GM18870 (cell line): ENCODE measurements at regions not wholly inside any gene's neighbourhood (a gene's known extent, or its start where the extent isn't known, plus 50 kb on each side); places are given as distances from the start of the nearest gene placed in this dataset.

Source experiments
- ATAC-seq: cut with Tn5 transposase; IDR thresholded peaks from one replicate; pipeline ENCODE4 v1.9.1; 2021; ENCODE audit warnings: moderate library complexity; ENCODE audit not compliant: unreplicated experiment

- ATAC-seq: no peak
Observed at GRCh38 chr6:121499666-121500065, 64.2 kb downstream of the GJA1 start.

DNA sequence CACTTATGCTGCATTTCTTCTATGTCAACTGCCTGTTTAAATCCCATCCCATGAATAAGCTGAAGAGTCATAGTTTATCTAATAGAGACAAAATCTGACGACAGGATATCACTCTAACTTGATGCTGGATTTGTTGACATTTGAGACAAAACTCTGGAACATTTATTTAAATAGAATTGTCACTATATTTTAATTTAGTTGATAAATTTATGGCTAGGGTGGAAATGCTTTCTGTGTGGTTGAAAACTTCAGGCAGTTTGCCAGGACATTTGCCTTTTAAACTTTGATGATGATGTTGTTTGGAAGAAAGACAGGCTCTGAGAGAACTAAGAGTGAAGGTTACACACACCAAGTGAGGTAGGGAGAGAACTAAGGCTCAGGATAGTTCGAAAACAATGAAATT, 68.1 kb downstream of the GJA1 start:
- no peak for ATAC-seq

GRCh38 chr6:121504227-121504626, 68.8 kb downstream of the GJA1 start:
- ATAC-seq: peak; percentile 75

DNA sequence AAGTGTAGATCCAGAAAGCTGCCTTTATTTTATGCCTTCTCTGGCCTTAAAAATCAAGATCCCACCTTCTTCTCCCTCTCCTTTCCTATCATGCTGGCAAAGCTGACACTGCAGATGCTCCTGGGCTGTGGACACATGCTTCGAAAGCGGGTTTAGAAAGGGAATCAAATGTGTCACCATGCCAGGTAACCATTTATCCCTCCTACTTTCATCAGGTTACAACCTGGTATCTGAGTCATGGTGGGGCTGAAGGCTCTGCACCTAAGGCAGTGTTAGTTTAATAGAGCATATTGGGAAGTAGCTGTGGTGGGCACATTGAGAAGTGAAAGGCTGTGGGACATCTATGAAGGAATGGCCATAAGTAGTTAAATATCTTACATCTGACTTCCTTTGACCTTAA, 69.8 kb downstream of the GJA1 start:
- no peak for ATAC-seq

- no peak for ATAC-seq
Observed at GRCh38 chr6:121506761-121507754, 71.6 kb downstream of the GJA1 start.

- ATAC-seq: no peak
Observed at GRCh38 chr6:121510568-121511177, 75.2 kb downstream of the GJA1 start.

DNA sequence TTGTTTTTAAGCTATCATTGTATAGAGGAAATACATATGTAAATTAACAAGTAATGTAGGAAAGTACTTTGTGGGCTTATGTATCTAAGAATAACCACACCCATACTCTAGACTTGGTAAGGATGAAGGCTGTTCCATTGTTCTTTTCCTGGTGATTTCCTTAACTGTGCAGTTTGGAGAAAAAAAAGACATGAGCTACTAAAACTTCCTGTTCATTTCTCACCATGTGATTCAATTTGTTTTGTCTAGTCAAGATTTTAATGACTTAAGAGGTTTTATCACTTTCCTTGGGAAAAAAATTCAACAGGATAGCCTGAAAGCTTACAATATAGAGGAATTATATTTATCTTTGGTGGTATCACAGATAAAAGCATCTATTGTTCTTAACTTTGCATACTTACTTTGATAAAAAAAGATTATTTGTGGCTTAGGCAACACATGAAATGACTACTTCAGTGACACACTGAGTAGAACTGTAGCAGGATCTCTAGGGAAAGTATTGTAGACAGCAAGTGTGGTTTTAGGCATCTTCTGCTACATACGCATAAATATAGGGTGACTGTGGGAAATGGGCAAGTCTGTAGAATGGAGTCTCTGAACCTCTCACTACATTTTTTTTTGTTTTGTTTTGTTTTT, 80.3 kb downstream of the GJA1 start:
- ATAC-seq: no peak

DNA sequence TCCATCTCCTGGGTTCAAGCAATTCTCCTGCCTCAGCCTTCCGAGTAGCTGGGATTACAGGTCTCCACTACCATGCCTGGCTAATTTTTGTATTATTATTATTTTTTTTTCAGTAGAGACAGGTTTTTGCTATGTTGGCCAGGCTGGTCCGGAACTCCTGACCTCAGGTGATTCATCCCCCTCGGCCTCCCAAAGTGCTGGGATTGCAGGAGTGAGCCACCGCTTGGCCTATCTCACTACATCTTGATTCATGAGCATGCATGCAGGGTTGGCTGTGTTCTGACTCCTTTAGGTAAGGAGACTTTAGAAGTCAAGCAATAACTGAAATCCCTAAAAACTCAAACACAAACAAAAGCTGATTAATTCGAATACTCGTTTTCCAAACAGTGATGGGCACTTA, 80.9 kb downstream of the GJA1 start:
- ATAC-seq: no peak

- ATAC-seq: no peak
Observed at GRCh38 chr6:121520337-121521163, 85.1 kb downstream of the GJA1 start.

DNA sequence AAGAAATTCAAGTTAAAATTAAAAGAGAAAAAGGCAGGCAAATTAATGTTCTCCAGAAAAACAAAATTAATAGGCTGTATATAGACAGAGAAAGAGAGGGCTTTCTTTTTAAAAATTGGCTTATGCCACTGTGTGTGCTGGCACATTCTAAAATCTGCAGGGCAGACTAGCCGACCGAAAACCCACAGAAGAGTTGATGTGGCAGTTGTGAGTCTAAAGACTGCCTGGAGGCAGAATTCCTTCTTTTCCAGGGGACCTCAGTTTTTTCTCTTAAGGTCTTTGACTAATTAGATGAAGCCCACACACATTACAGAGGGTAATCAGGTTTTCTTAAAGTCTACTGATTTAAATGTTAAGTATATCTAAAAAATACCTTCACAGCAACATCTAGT, 85.7 kb downstream of the GJA1 start:
- no peak for ATAC-seq

- ATAC-seq: no peak
Observed at GRCh38 chr6:121522265-121522664, 86.8 kb downstream of the GJA1 start.

DNA sequence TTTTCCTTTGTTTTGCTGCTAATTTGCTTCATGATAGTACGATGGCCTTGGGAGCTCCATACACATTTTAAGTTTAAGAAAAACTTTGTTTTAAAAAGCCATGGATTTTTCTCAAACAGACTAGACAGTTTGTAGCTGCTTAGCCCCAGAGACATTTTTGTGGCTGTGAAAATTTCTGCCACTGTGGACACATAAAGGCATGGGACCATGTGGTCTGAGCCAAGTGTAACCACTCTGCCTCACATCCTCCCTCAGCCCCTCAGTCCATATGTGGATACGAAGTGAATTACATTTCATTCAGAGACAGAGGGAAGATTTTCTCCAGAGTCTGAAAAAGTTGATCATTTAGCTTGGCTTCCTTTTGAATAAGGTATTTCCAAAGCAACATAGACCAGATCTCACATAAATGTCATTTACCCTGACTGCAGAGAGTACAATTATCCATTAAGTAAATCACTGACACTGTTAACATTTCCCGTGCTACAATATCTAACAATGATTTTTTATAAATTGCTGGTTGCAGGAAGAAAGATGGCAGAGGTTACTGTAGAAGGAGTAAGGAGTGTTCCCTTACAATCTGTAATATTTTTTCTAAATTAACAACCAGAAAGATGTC, 87.4 kb downstream of the GJA1 start:
- ATAC-seq: no peak

GRCh38 chr6:121523628-121524027, 88.2 kb downstream of the GJA1 start:
- ATAC-seq: no peak

DNA sequence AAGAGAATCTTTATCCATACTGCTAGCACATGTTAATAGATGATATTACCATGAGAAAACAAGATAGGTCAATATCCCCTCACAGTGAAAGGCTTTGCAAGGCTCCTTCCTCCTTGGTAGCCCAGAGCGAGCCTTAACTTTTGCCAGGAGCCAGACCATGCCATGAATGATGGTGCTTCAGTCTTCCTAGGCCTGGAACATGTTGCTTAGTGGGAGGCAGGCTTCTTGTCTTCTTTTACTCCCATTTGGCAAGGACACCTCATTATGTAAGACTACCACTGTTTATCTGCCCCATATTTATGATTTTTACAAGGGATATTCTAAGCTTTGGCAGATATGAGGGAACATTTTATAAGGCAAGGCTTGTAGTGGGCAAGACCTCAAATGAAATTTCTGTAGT, 90.8 kb downstream of the GJA1 start:
- ATAC-seq: no peak

DNA sequence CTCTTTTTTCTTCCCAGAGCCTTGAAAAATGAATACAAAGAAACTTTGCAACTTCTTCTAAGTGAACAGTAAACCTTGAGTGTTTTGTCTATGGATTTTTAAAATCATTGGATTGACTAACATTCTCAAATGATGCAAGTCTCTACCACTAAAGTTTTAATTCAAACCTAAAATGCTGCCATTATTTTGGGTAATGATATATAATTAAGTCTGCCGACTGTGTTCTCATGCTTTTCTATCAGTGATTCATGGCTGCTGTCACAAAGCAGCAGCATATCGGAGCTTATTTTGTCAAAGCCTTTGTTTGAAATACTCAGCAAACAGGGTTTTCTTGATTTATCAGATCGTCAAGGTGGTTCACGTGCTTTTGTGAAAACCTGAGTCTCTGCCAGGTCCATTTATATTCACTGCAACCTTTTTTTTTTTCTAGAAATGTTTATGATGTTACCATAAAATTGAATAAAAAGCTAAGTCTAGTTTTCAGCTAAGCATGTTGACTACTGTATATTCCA, 96.3 kb downstream of the GJA1 start:
- ATAC-seq: no peak

DNA sequence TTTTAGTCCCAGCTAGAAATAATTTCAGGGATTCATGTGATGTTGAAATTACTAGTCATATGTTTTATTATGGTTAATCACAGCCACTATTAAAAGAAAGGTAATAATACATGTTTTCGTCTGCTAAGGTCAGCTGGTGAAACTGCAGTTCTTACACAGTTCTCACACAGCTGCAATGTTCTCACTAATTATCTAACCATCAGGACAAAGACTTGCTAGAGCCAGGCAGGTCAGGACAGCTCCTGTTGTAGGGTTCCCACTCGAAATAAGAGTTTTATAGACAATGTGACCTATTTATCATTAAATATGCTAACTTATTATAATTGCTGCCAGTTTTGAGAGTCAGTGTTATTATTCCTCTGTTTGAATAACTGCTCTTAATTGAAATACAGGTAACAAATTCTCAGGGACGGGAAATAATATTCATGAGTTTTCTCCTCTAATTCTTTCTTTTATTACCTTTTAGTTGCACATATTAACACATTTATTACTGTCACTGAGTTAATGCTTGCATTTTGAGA, 97.9 kb downstream of the GJA1 start:
- no peak for ATAC-seq

DNA sequence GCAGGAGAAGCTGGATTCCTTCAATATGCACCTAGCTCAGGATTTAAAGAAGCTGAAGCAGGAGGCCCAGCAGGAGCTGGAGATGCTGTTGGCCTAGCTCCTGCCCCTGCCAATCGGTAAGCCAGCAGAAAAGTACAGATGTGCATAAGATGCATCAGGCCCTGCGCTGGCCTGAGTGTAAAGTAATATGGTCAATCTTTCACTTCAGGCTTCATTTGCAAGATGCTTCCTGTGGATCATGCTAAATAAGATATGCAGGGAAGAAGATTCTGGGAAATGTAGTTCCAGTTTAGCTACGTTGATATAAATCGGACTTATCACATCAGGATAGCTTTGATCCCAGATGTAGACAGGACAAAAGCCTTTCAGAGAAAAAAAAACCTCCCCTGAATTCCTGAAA, 100.3 kb downstream of the GJA1 start:
- ATAC-seq: no peak

DNA sequence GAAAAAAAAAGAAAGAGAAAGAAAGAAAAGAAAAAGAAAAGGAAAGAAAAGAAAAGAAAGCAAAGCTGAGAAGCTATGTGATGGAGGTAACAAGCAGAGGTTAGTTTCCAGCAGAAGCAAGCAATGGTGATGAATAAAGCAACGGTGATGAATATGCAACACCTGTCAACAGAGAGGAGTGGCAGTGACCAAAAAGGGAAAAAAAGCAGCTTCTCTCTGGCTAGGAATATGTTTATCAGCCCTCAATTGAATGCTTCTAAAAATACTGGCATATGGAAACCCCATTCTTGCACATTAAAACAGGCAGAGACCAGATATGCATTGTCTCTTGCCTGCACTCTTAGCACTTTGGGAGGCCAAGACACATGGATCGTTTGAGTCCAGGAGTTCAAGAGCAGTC, 100.9 kb downstream of the GJA1 start:
- no peak for ATAC-seq

DNA sequence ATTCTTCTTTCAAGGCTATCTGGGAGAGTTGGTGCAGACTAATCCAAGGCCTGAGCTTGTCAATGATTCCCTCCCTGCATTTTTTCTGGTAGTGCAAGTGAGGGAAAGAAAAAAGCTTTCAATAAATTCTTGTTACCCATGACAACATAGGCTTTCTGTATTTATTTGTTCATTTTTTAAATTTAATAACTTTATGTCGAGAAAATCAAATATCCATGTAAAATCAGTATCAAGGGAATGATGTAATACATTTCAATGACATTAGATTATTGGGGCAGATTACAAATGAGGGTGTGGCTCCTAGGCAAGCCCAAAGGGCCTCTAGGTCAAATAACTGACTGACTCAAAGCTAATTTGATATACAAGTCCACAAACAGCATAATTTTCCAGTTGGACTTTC, 104.0 kb downstream of the GJA1 start:
- no peak for ATAC-seq

GRCh38 chr6:121540210-121540609, 104.8 kb downstream of the GJA1 start:
- ATAC-seq: no peak
